Osteocyte (in vitro differentiated cells): ENCODE measurements at regions not wholly inside any gene's neighbourhood (a gene's known extent, or its start where the extent isn't known, plus 50 kb on each side); places are given as distances from the start of the nearest gene placed in this dataset.

Experiments used
- DNase-seq: peaks from one replicate; pipeline ENCODE4 v3.0.0; 2021; ENCODE audit warnings: mixed read lengths; ENCODE audit not compliant: unreplicated experiment; ENCODE audit errors: extremely low spot score
- H3K27ac Mint-ChIP-seq: one replicate; pipeline ENCODE4 v1.8.0; 2021; ENCODE audit warnings: mild to moderate bottlenecking, mixed read lengths; ENCODE audit not compliant: unreplicated experiment
- H3K27me3 Mint-ChIP-seq: one replicate; pipeline ENCODE4 v1.8.0; 2021; ENCODE audit warnings: mixed read lengths; ENCODE audit not compliant: unreplicated experiment
- H3K36me3 Mint-ChIP-seq: one replicate; pipeline ENCODE4 v1.8.0; 2021; ENCODE audit warnings: mixed read lengths; ENCODE audit not compliant: unreplicated experiment
- H3K4me1 Mint-ChIP-seq: one replicate; pipeline ENCODE4 v1.8.0; 2021; ENCODE audit warnings: mixed read lengths; ENCODE audit not compliant: unreplicated experiment
- H3K4me3 Mint-ChIP-seq: one replicate; pipeline ENCODE4 v1.8.0; 2021; ENCODE audit warnings: mild to moderate bottlenecking, moderate library complexity, mixed read lengths; ENCODE audit not compliant: unreplicated experiment
- H3K9me3 Mint-ChIP-seq: one replicate; pipeline ENCODE4 v1.8.0; 2021; ENCODE audit warnings: mixed read lengths; ENCODE audit not compliant: unreplicated experiment
- CTCF ChIP-seq: fragments of 200-600 bp; sonication (generic); IDR thresholded peaks from 2 replicates; pipeline ENCODE4 v1.5.0; 2021; ENCODE audit warnings: antibody characterized with exemption, mild to moderate bottlenecking, moderate library complexity

GRCh38 chr1:181208083-181208482, 119.6 kb downstream of the IER5 start:
- H3K9me3 Mint-ChIP-seq = no peaks in the 10 kb centered on the region
- peaks cover 22% of the 10 kb centered on the region for H3K27me3 Mint-ChIP-seq
- no peak for TF ChIP-seq CTCF
- no peaks in the 10 kb centered on the region for H3K36me3 Mint-ChIP-seq
- no peak for DNase-seq
- H3K27ac Mint-ChIP-seq = no peak overlapping the region
- no peak overlapping the region for H3K4me3 Mint-ChIP-seq
- H3K4me1 Mint-ChIP-seq = no peaks in the 10 kb centered on the region

GRCh38 chr1:181208967-181209366, 120.5 kb downstream of the IER5 start:
- no peak overlapping the region for H3K4me3 Mint-ChIP-seq
- no peak overlapping the region for H3K27ac Mint-ChIP-seq
- no peak for TF ChIP-seq CTCF
- no peaks in the 10 kb centered on the region for H3K4me1 Mint-ChIP-seq
- H3K9me3 Mint-ChIP-seq = no peaks in the 10 kb centered on the region
- peak; percentile 71 for DNase-seq
- H3K27me3 Mint-ChIP-seq = peaks cover 16% of the 10 kb centered on the region
- no peaks in the 10 kb centered on the region for H3K36me3 Mint-ChIP-seq

- no peaks in the 10 kb centered on the region for H3K9me3 Mint-ChIP-seq
- DNase-seq = peak; percentile 57
- H3K36me3 Mint-ChIP-seq = no peaks in the 10 kb centered on the region
Observed at GRCh38 chr1:181213056-181213455, 124.6 kb downstream of the IER5 start.

GRCh38 chr1:181216591-181216994, 128.1 kb downstream of the IER5 start:
- no peaks in the 10 kb centered on the region for H3K9me3 Mint-ChIP-seq
- H3K27ac Mint-ChIP-seq = no peak overlapping the region
- no peak for DNase-seq
- no peaks in the 10 kb centered on the region for H3K36me3 Mint-ChIP-seq
- H3K27me3 Mint-ChIP-seq = peaks cover 4% of the 10 kb centered on the region
- no peak for TF ChIP-seq CTCF
- H3K4me3 Mint-ChIP-seq = no peak overlapping the region
- no peaks in the 10 kb centered on the region for H3K4me1 Mint-ChIP-seq

More at GRCh38 chr1:181213056-181213455, 124.6 kb downstream of the IER5 start:
- H3K27me3 Mint-ChIP-seq = peaks cover 4% of the 10 kb centered on the region
- H3K4me1 Mint-ChIP-seq = no peaks in the 10 kb centered on the region
- no peak overlapping the region for H3K27ac Mint-ChIP-seq
- TF ChIP-seq CTCF = no peak
- H3K4me3 Mint-ChIP-seq = no peak overlapping the region

GRCh38 chr1:181219938-181220337, 131.4 kb downstream of the IER5 start:
- H3K27me3 Mint-ChIP-seq = no peaks in the 10 kb centered on the region
- no peak overlapping the region for H3K4me3 Mint-ChIP-seq
- H3K4me1 Mint-ChIP-seq = no peaks in the 10 kb centered on the region
- no peak for TF ChIP-seq CTCF
- DNase-seq = peak; percentile 25
- no peak overlapping the region for H3K27ac Mint-ChIP-seq
- H3K36me3 Mint-ChIP-seq = no peaks in the 10 kb centered on the region
- peaks cover 7% of the 10 kb centered on the region for H3K9me3 Mint-ChIP-seq
